ENCODE measurements at regions not wholly inside any gene's neighbourhood (a gene's known extent, or its start where the extent isn't known, plus 50 kb on each side); places are given as distances from the start of the nearest gene placed in this dataset.

DNA sequence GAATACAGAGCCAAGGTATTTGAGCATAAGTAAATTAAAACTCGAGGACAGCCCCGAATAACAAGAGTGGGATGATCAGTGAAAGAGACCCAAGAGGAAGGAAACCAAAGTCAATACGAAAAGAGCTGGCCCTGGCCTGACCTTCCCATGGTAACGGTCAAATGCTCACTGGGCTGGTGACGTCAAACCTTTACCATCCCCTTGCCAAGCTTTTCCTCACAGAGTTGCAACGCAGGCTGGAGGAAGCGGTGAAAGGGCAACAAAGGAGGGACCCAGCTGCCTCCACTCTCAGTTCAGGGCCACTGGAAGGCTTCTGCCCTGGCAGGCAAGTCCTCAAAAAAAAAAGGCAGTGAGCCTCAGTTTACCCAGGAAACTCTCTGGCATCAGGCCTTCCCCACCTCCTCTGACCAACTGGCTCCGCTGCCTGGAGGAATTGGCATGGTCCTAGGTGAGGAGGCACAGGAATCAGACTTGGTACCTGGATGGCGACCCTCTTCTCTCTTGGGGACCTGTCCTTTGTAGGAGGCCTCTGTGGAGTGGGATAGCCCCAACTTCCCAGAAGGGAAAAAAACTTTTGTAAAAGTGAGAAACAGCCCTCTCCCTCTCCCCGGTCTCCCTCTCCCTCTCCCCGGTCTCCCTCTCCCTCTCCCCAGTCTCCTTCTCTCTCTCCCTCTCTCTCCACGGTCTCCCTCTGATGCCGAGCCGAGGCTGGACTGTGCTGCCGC is 212.4 kb downstream of the ANAPC1 start:
- no peak for TF ChIP-seq POLR2AphosphoS5 (IDR thresholded peaks at IDR 0.05)
- TF ChIP-seq, protein P1, sequence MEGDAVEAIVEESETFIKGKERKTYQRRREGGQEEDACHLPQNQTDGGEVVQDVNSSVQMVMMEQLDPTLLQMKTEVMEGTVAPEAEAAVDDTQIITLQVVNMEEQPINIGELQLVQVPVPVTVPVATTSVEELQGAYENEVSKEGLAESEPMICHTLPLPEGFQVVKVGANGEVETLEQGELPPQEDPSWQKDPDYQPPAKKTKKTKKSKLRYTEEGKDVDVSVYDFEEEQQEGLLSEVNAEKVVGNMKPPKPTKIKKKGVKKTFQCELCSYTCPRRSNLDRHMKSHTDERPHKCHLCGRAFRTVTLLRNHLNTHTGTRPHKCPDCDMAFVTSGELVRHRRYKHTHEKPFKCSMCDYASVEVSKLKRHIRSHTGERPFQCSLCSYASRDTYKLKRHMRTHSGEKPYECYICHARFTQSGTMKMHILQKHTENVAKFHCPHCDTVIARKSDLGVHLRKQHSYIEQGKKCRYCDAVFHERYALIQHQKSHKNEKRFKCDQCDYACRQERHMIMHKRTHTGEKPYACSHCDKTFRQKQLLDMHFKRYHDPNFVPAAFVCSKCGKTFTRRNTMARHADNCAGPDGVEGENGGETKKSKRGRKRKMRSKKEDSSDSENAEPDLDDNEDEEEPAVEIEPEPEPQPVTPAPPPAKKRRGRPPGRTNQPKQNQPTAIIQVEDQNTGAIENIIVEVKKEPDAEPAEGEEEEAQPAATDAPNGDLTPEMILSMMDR (IDR thresholded peaks at IDR 0.05), result no peak
